KMS-11 (cell line): ENCODE measurements at regions not wholly inside any gene's neighbourhood (a gene's known extent, or its start where the extent isn't known, plus 50 kb on each side); places are given as distances from the start of the nearest gene placed in this dataset.

Experiments used
- H2AFZ ChIP-seq: fragments of 200-600 bp; sonication (generic); 2 replicates; pipeline ENCODE4 v1.6.1; 2016; ENCODE audit warnings: antibody characterized with exemption, mixed run types, low read depth
- H3K27ac ChIP-seq: fragments of 200-600 bp; sonication (generic); 2 replicates; pipeline ENCODE4 v1.6.1; 2016; ENCODE audit warnings: mild to moderate bottlenecking, mixed run types
- H3K27me3 ChIP-seq: fragments of 200-600 bp; sonication (generic); 2 replicates; pipeline ENCODE4 v1.6.1; 2017; ENCODE audit warnings: mild to moderate bottlenecking, low read depth, mixed run types, moderate library complexity; ENCODE audit not compliant: insufficient read depth
- H3K36me3 ChIP-seq: fragments of 200-600 bp; sonication (generic); 2 replicates; pipeline ENCODE4 v1.6.1; 2017; ENCODE audit warnings: mild to moderate bottlenecking, mixed run types; ENCODE audit not compliant: insufficient read depth
- H3K4me1 ChIP-seq: fragments of 200-600 bp; sonication (generic); 2 replicates; pipeline ENCODE4 v1.6.1; 2016; ENCODE audit warnings: mild to moderate bottlenecking, low read depth, mixed run types; ENCODE audit not compliant: poor library complexity, severe bottlenecking
- H3K4me2 ChIP-seq: fragments of 200-600 bp; sonication (generic); 2 replicates; pipeline ENCODE4 v1.7.0; 2016; ENCODE audit warnings: mild to moderate bottlenecking, mixed run types
- H3K4me3 ChIP-seq: fragments of 200-600 bp; sonication (generic); IDR thresholded peaks from 2 replicates; pipeline ENCODE4 v1.6.1; 2017; ENCODE audit warnings: low read depth, low read length, mixed read lengths; ENCODE audit not compliant: insufficient read depth
- H3K79me2 ChIP-seq: fragments of 200-600 bp; sonication (generic); 2 replicates; pipeline ENCODE4 v1.6.1; 2016; ENCODE audit warnings: low read depth, mixed run types; ENCODE audit not compliant: insufficient read depth
- H3K9ac ChIP-seq: fragments of 200-600 bp; sonication (generic); 2 replicates; pipeline ENCODE4 v1.6.1; 2016; ENCODE audit warnings: mild to moderate bottlenecking, mixed run types
- H4K20me1 ChIP-seq: fragments of 200-600 bp; sonication (generic); 2 replicates; pipeline ENCODE4 v1.6.1; 2016; ENCODE audit warnings: mild to moderate bottlenecking, mixed run types; ENCODE audit not compliant: insufficient read depth
- TF ChIP-seq, protein P1 (sequence below): fragments of 200-600 bp; sonication (generic); conservative IDR thresholded peaks from 2 replicates; pipeline ENCODE4 v1.6.1; 2017; ENCODE audit warnings: low read depth, mild to moderate bottlenecking, antibody characterized with exemption, low read length, moderate library complexity, mixed read lengths

DNA sequence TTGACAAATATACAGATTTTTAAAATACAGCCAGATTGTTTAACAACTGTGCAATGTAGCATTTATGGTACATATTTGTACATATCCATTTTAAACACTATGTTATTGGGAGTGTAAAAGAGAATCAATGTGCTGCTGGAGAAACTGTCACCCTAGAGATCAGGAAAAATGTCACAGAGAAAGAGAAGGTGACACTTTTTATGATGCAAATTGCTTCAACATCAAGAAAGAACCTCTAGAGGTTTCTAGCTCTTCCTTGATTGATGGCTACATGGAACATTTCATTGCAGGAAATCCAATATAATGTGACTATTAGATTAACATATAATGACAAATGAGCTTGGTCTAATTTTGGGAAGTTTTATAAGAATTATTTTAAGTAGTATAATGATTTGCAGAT, 1491.2 kb upstream of the PCDH20 start:
- TF ChIP-seq, protein P1, sequence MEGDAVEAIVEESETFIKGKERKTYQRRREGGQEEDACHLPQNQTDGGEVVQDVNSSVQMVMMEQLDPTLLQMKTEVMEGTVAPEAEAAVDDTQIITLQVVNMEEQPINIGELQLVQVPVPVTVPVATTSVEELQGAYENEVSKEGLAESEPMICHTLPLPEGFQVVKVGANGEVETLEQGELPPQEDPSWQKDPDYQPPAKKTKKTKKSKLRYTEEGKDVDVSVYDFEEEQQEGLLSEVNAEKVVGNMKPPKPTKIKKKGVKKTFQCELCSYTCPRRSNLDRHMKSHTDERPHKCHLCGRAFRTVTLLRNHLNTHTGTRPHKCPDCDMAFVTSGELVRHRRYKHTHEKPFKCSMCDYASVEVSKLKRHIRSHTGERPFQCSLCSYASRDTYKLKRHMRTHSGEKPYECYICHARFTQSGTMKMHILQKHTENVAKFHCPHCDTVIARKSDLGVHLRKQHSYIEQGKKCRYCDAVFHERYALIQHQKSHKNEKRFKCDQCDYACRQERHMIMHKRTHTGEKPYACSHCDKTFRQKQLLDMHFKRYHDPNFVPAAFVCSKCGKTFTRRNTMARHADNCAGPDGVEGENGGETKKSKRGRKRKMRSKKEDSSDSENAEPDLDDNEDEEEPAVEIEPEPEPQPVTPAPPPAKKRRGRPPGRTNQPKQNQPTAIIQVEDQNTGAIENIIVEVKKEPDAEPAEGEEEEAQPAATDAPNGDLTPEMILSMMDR: no peak
- no peak overlapping the region for H3K27ac ChIP-seq
- H3K27me3 ChIP-seq: no peaks in the 10 kb centered on the region
- H2AFZ ChIP-seq: no peak overlapping the region
- H3K4me1 ChIP-seq: no peaks in the 10 kb centered on the region
- H3K79me2 ChIP-seq: no peaks in the 10 kb centered on the region
- H4K20me1 ChIP-seq: no peaks in the 10 kb centered on the region
- no peak overlapping the region for H3K4me2 ChIP-seq
- H3K9ac ChIP-seq: no peak overlapping the region
- no peaks in the 10 kb centered on the region for H3K36me3 ChIP-seq
- no peak overlapping the region for H3K4me3 ChIP-seq

DNA sequence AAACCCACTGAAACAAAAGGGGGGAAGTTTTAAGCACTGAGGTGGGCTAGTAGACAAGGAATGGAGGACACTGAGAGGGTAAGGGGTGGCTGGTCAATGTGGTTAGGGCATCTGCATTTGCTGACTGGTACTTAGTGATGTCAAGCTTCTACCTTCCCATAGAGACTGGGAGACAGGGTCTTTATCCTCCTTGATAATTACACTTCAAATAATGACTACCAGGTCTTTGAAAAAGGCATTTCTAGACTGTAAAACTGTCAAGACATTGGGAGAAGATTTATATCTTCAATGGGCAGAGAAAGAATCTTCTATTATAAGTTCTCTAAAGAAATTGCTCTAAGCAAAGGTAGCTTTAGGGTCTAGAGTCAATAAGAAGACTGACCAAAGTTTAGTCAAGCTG, 1490.8 kb upstream of the PCDH20 start:
- H3K4me1 ChIP-seq: no peaks in the 10 kb centered on the region
- TF ChIP-seq, protein P1: no peak
- no peaks in the 10 kb centered on the region for H3K36me3 ChIP-seq
- no peak overlapping the region for H3K9ac ChIP-seq
- no peaks in the 10 kb centered on the region for H3K27me3 ChIP-seq
- H3K4me2 ChIP-seq: no peak overlapping the region
- H2AFZ ChIP-seq: no peak overlapping the region
- no peak overlapping the region for H3K27ac ChIP-seq
- H3K4me3 ChIP-seq: no peak overlapping the region
- no peaks in the 10 kb centered on the region for H4K20me1 ChIP-seq
- H3K79me2 ChIP-seq: no peaks in the 10 kb centered on the region

GRCh38 chr13:62887046-62887445, 1471.4 kb upstream of the PCDH20 start:
- H3K27ac ChIP-seq: no peak overlapping the region
- H4K20me1 ChIP-seq: no peaks in the 10 kb centered on the region
- H3K27me3 ChIP-seq: no peaks in the 10 kb centered on the region
- no peaks in the 10 kb centered on the region for H3K4me1 ChIP-seq
- H3K36me3 ChIP-seq: no peaks in the 10 kb centered on the region
- H3K79me2 ChIP-seq: no peaks in the 10 kb centered on the region
- no peak overlapping the region for H2AFZ ChIP-seq
- TF ChIP-seq, protein P1: no peak
- no peak overlapping the region for H3K9ac ChIP-seq
- no peak overlapping the region for H3K4me3 ChIP-seq
- H3K4me2 ChIP-seq: no peak overlapping the region

GRCh38 chr13:62879071-62879470, 1463.4 kb upstream of the PCDH20 start:
- Histone ChIP-seq H3K36me3 (no peaks in the 10 kb centered on the region), H4K20me1 (no peaks in the 10 kb centered on the region), H3K4me2 (no peak overlapping the region), H3K79me2 (no peaks in the 10 kb centered on the region), H3K4me1 (no peaks in the 10 kb centered on the region), H3K27ac (no peak overlapping the region), H3K9ac (no peak overlapping the region), H2AFZ (no peak overlapping the region), H3K4me3 (no peak overlapping the region), H3K27me3 (no peaks in the 10 kb centered on the region)
- TF ChIP-seq, protein P1: no peak
